ENCODE measurements at regions not wholly inside any gene's neighbourhood (a gene's known extent, or its start where the extent isn't known, plus 50 kb on each side); places are given as distances from the start of the nearest gene placed in this dataset.

- Histone ChIP-seq H3K9ac (ENCODE audit: insufficient read depth in 1 of 2, low read depth in 2 of 2, low read length in 2 of 2) (no peak overlapping the region), H3K9me3 (replicated peaks; ENCODE audit: control insufficient read depth, insufficient read depth, low read depth, low read length) (0 out of 2 replicates have a peak, but pooled peaks cover 2% of the 10 kb centered on the region), H3K4me2 (ENCODE audit: insufficient read depth, low read length) (no peak overlapping the region), H3K4me3 (no peak overlapping the region), H3K27me3 (ENCODE audit: control insufficient read depth in 2 of 2, insufficient read depth in 2 of 2, low read length in 2 of 2) (no peaks in the 10 kb centered on the region), H3K79me2 (ENCODE audit: control insufficient read depth, insufficient read depth, low read length) (no peaks in the 10 kb centered on the region), H4K20me1 (replicated peaks; ENCODE audit: control insufficient read depth, insufficient read depth, low read length) (no peaks in the 10 kb centered on the region), H3K36me3 (ENCODE audit: control insufficient read depth, insufficient read depth, low read length) (no peaks in the 10 kb centered on the region), H3K9me1 (ENCODE audit: control insufficient read depth, insufficient read depth, low read length) (no peaks in the 10 kb centered on the region), H3K4me1 (replicated peaks in 1 of 2; ENCODE audit: control insufficient read depth in 2 of 2, insufficient read depth in 2 of 2, low read length in 2 of 2) (no peaks in the 10 kb centered on the region), H3K27ac (ENCODE audit: extremely low read depth, low read depth, low read length) (no peak overlapping the region), H2AFZ (ENCODE audit: low read depth, low read length) (no peak overlapping the region)
- no TSS peak for BruUV-seq (replicated peaks)
- no peak for DNase-seq (ENCODE audit: extremely low read depth in 1 of 4, low spot score in 3 of 4)
- 1% methylated on average over 14 of the region's 14 CpGs for WGBS (ENCODE audit: insufficient coverage, low coverage, missing lambda C conversion rate)
- ChIA-PET CTCF (ENCODE audit: low intra/inter-chr PET ratio) (no interaction called here), POLR2A (no interaction called here)
- no peak for FAIRE-seq
- TF ChIP-seq, protein P1, sequence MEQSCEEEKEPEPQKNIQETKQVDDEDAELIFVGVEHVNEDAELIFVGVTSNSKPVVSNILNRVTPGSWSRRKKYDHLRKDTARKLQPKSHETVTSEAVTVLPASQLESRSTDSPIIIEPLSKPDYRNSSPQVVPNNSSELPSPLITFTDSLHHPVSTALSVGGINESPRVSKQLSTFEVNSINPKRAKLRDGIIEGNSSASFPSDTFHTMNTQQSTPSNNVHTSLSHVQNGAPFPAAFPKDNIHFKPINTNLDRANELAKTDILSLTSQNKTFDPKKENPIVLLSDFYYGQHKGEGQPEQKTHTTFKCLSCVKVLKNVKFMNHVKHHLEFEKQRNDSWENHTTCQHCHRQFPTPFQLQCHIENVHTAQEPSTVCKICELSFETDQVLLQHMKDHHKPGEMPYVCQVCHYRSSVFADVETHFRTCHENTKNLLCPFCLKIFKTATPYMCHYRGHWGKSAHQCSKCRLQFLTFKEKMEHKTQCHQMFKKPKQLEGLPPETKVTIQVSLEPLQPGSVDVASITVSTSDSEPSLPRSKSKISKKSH (CRISPR knock-in tag; IDR thresholded peaks at IDR 0.05), result no peak
- no peak for TF ChIP-seq RB1 (IDR thresholded peaks at IDR 0.05; ENCODE audit: low read depth)
- no peak for TF ChIP-seq ZKSCAN1 (IDR thresholded peaks at IDR 0.05; ENCODE audit: low read depth, low read length)
- no peak for TF ChIP-seq CTBP1 (IDR thresholded peaks at IDR 0.05; ENCODE audit: borderline replicate concordance)
- TF ChIP-seq CHD2 (IDR thresholded peaks at IDR 0.05; ENCODE audit: low read depth, low read length), result no peak
- TF ChIP-seq ELF1 (tag; IDR thresholded peaks at IDR 0.05), result no peak
- TF ChIP-seq ZNF23 (CRISPR knock-in tag; IDR thresholded peaks at IDR 0.05), result no peak
- no peak for TF ChIP-seq MEIS2 (IDR thresholded peaks at IDR 0.05; ENCODE audit: partially characterized antibody)
- TF ChIP-seq BRF1 (IDR thresholded peaks at IDR 0.05; ENCODE audit: borderline replicate concordance, extremely low read depth, insufficient read length), result no peak
- no peak for TF ChIP-seq PRPF4 (IDR thresholded peaks at IDR 0.05; ENCODE audit: insufficient read depth, low read depth, low read length, poor library complexity, severe bottlenecking)
- no peak for TF ChIP-seq BMI1 (IDR thresholded peaks at IDR 0.05; ENCODE audit: low read length)
- no peak for TF ChIP-seq PTTG1 (tag; IDR thresholded peaks at IDR 0.05; ENCODE audit: low read depth)
- no peak for TF ChIP-seq GMEB1 (CRISPR knock-in tag; IDR thresholded peaks at IDR 0.05)
- no peak for TF ChIP-seq PML (IDR thresholded peaks at IDR 0.05; ENCODE audit: low read length)
- no peak for TF ChIP-seq ELF4 (CRISPR knock-in tag; IDR thresholded peaks at IDR 0.05)
- ATAC-seq, result no peak
- in situ Hi-C loops (cut with MboI) (no loop called here), intact Hi-C loops (cut with micrococcal nuclease) (no loop called here)
These were observed 228.6 kb downstream of the ADAM29 start for GRCh38 chr4:175146799-175147198.

All from K562 (cell line).